IMR-90 (cell line): ENCODE measurements at regions not wholly inside any gene's neighbourhood (a gene's known extent, or its start where the extent isn't known, plus 50 kb on each side); places are given as distances from the start of the nearest gene placed in this dataset.

ENCODE experiments used
- ATAC-seq: fragments of 200-7000 bp; cut with Tn5 transposase; 2 replicates; pipeline ENCODE4 v1.9.1; 2020; ENCODE audit warnings: low read depth, mild to moderate bottlenecking, moderate library complexity
- BruUV-seq: library from RNA; stranded (reverse); fragments of 400-500 nt; replicated peaks from 2 replicates; lab custom pipeline; 2021; lab: Mats Ljungman, UMichigan
- CTCF ChIA-PET: fragments of 300-600 bp; formaldehyde crosslinking; extraction: SDS; loops from one replicate; lab custom pipeline; 2021; ENCODE audit warnings: antibody characterized with exemption; lab: Yijun Ruan, JAX
- POLR2A ChIA-PET: fragments of 300-600 bp; sonication (Branson Sonifier 250); formaldehyde crosslinking; loops from one replicate; lab custom pipeline; 2022; ENCODE audit warnings: antibody characterized with exemption; ENCODE audit not compliant: unreplicated experiment; lab: Charles Lee
- DNase-seq: peaks from one replicate; pipeline ENCODE4 v3.0.0; 2013
- H2AFZ ChIP-seq: replicated peaks from 2 replicates; pipeline ENCODE3; 2013; ENCODE audit warnings: low read length, mild to moderate bottlenecking; ENCODE audit not compliant: poor library complexity
- H2AK5ac ChIP-seq: 2 replicates; pipeline ENCODE4 v1.6.1; 2013; ENCODE audit warnings: low read depth, low read length, inconsistent platforms
- H2AK9ac ChIP-seq: replicated peaks from 2 replicates; pipeline ENCODE3; 2013; ENCODE audit warnings: mild to moderate bottlenecking, low read depth, low read length, moderate library complexity; ENCODE audit not compliant: poor library complexity
- H2BK120ac ChIP-seq: 2 replicates; pipeline ENCODE4 v1.6.1; 2013; ENCODE audit warnings: low read depth, low read length, inconsistent platforms
- H2BK15ac ChIP-seq: 3 replicates; pipeline ENCODE4 v1.6.1; 2013; ENCODE audit warnings: low read depth, low read length, inconsistent platforms
- H2BK20ac ChIP-seq: 2 replicates; pipeline ENCODE4 v1.6.1; 2013; ENCODE audit warnings: low read depth, mild to moderate bottlenecking, inconsistent platforms, low read length, moderate library complexity
- H2BK5ac ChIP-seq: 2 replicates; pipeline ENCODE4 v1.6.1; 2013; ENCODE audit warnings: mild to moderate bottlenecking, low read depth, low read length, inconsistent platforms; ENCODE audit not compliant: poor library complexity, severe bottlenecking
- H3K14ac ChIP-seq: replicated peaks from 2 replicates; pipeline ENCODE4 v1.6.1; 2013; ENCODE audit warnings: low read depth, low read length, inconsistent platforms
- H3K18ac ChIP-seq: 2 replicates; pipeline ENCODE4 v1.6.1; 2013; ENCODE audit warnings: low read depth, low read length, control low read depth
- H3K23ac ChIP-seq: 2 replicates; pipeline ENCODE4 v1.6.1; 2013; ENCODE audit warnings: low read depth, low read length, inconsistent platforms
- H3K27ac ChIP-seq: 2 replicates; pipeline ENCODE4 v1.5.1; 2013; ENCODE audit warnings: mild to moderate bottlenecking, control low read depth, low read length; ENCODE audit not compliant: insufficient read depth
- H3K27me3 ChIP-seq: 2 replicates; pipeline ENCODE4 v1.6.1; 2013; ENCODE audit warnings: low read length; ENCODE audit not compliant: control insufficient read depth, insufficient read depth
- H3K36me3 ChIP-seq: 2 replicates; pipeline ENCODE4 v1.6.1; 2013; ENCODE audit warnings: low read length, mixed read lengths; ENCODE audit not compliant: control insufficient read depth, insufficient read depth
- H3K4ac ChIP-seq: 2 replicates; pipeline ENCODE4 v1.6.1; 2013; ENCODE audit warnings: low read depth, low read length, inconsistent platforms
- H3K4me1 ChIP-seq: 2 replicates; pipeline ENCODE4 v1.6.1; 2013; ENCODE audit warnings: low read length, mixed read lengths; ENCODE audit not compliant: control insufficient read depth, insufficient read depth
- H3K4me2 ChIP-seq: 2 replicates; pipeline ENCODE4 v1.6.1; 2013; ENCODE audit warnings: low read depth, mild to moderate bottlenecking, control low read depth, low read length, moderate library complexity
- H3K4me3 ChIP-seq: 2 replicates; pipeline ENCODE4 v1.5.1; 2013; ENCODE audit warnings: low read depth, mild to moderate bottlenecking, control low read depth, low read length, moderate library complexity; ENCODE audit not compliant: insufficient read depth
- H3K56ac ChIP-seq: 2 replicates; pipeline ENCODE4 v1.6.1; 2013; ENCODE audit warnings: low read length, inconsistent platforms; ENCODE audit not compliant: insufficient read depth; ENCODE audit errors: extremely low read depth
- H3K79me1 ChIP-seq, 2 experiments: 2 replicates each; pipeline ENCODE4 v1.6.1; 2013; ENCODE audit warnings: low read length in 2 of 2, inconsistent platforms in 1 of 2, low read depth in 1 of 2
- H3K9ac ChIP-seq: 2 replicates; pipeline ENCODE4 v1.6.1; 2013; ENCODE audit warnings: low read depth, low read length, control low read depth
- H3K9me1 ChIP-seq: 2 replicates; pipeline ENCODE4 v1.6.1; 2013; ENCODE audit warnings: low read length, inconsistent platforms; ENCODE audit not compliant: insufficient read depth
- H3K9me3 ChIP-seq: 2 replicates; pipeline ENCODE4 v1.6.1; 2013; ENCODE audit warnings: low read length; ENCODE audit not compliant: control insufficient read depth, insufficient read depth
- H4K20me1 ChIP-seq: 2 replicates; pipeline ENCODE4 v1.6.1; 2013; ENCODE audit warnings: low read length, inconsistent platforms; ENCODE audit not compliant: insufficient read depth
- H4K5ac ChIP-seq: 2 replicates; pipeline ENCODE4 v1.6.1; 2013; ENCODE audit warnings: mild to moderate bottlenecking, low read depth, low read length, control low read depth
- H4K8ac ChIP-seq, 2 experiments: 2 replicates each; pipeline ENCODE4 v1.6.1; 2013; ENCODE audit warnings: low read depth in 2 of 2, low read length in 2 of 2, control low read depth in 1 of 2, inconsistent platforms in 1 of 2
- H4K91ac ChIP-seq: 2 replicates; pipeline ENCODE4 v1.6.1; 2013; ENCODE audit warnings: low read depth, low read length, inconsistent platforms; ENCODE audit not compliant: insufficient read depth
- BHLHE40 ChIP-seq: fragments of 150-350 bp; IDR thresholded peaks from 2 replicates; pipeline ENCODE4 v1.6.1; 2016; ENCODE audit warnings: mild to moderate bottlenecking, low read depth, low read length
- FOS ChIP-seq: fragments of 150-350 bp; IDR thresholded peaks from 2 replicates; pipeline ENCODE4 v1.6.1; 2016; ENCODE audit warnings: low read depth, low read length
- MAFK ChIP-seq: IDR thresholded peaks from 2 replicates; pipeline ENCODE4 v1.6.1; 2012; ENCODE audit warnings: low read depth, low read length, improper control_type of control experiment
- MAZ ChIP-seq: IDR thresholded peaks from 2 replicates; pipeline ENCODE4 v1.6.1; 2012; ENCODE audit warnings: low read depth, mild to moderate bottlenecking, low read length, improper control_type of control experiment, moderate library complexity, borderline replicate concordance
- MXI1 ChIP-seq: IDR thresholded peaks from 2 replicates; pipeline ENCODE4 v1.6.1; 2012; ENCODE audit warnings: low read depth, mild to moderate bottlenecking, low read length, moderate library complexity, borderline replicate concordance
- NFE2L2 ChIP-seq: fragments of 150-350 bp; IDR thresholded peaks from 2 replicates; pipeline ENCODE4 v1.6.1; 2016; ENCODE audit warnings: low read depth, mild to moderate bottlenecking, low read length
- RAD21 ChIP-seq: IDR thresholded peaks from 2 replicates; pipeline ENCODE4 v1.6.1; 2012; ENCODE audit warnings: low read length, improper control_type of control experiment
- RFX5 ChIP-seq: IDR thresholded peaks from 2 replicates; pipeline ENCODE4 v1.8.0; 2012; ENCODE audit warnings: low read depth, mild to moderate bottlenecking, low read length, moderate library complexity
- WGBS, 2 experiments: methylation state at CpG; one replicate each; pipeline versions ENCODE4 v1.1.5 to v1.1.7; 2013; ENCODE audit warnings: missing lambda C conversion rate in 2 of 2; ENCODE audit not compliant: insufficient read length in 1 of 2; ENCODE audit errors: extremely low coverage in 2 of 2; 5-methylcytosine and 5-hydroxymethylcytosine counted together
- dilution Hi-C: fragments of 300-500 bp; cut with HindIII; formaldehyde crosslinking; loops from one replicate; pipeline ENCODE4 v1.14.3; 2018; ENCODE audit warnings: low sequenced_read_pairs; ENCODE audit not compliant: unreplicated experiment
- in situ Hi-C: fragments of 300-500 bp; cut with MboI; formaldehyde crosslinking; loops from 3 replicates; pipeline ENCODE4 v1.14.3; 2019; ENCODE audit warnings: low sequenced_read_pairs, inconsistent platforms, mixed read lengths
- intact Hi-C: fragments of 100-400 bp; cut with micrococcal nuclease; formaldehyde crosslinking; loops from 2 replicates; pipeline ENCODE4 v1.10.0; 2022
- TF ChIP-seq, protein P1 (sequence below): fragments of 150-350 bp; IDR thresholded peaks from 2 replicates; pipeline ENCODE4 v1.6.1; 2016; ENCODE audit warnings: low read depth, mild to moderate bottlenecking, low read length, moderate library complexity, borderline replicate concordance

DNA sequence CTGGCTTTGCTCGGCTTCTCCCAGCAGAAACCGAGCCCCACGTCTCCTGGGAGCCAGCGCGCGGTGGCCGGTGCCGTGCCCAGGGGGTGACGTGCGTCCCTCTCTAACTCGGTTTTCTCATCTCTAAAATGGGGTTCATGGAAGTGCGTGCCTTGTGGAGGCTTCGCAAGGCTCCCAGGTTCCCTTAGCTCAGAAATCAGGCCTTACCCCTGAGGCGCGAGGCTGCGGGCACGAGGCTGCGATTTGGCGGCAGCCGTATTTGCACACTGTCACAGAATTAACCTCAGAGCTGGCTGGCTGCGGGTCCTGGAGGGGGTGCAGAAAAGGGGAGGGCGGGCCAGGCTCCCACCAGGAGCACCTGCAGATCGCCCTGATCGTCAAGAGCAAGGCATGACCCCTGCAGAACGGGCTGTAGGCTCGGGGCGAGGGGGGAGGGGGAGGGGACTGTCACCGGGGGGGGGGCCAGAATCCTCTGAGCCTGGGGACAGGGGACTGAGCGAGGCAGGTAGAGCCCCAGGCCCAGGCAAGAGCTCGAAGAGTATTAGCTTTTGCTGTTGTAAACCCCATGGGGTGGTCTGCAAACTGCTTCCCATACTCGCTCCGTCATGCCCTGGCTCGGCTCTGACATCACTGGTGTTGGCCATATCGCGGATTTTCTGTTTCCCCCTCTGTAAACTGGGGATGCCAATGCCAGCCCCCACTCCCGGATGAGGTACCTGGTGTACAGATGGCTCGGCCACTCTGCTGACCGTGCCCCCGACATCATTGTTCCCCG is 62.2 kb downstream of the CCNE1 start:
- H4K5ac ChIP-seq: no peak overlapping the region
- no peak overlapping the region for H3K18ac ChIP-seq
- H4K8ac ChIP-seq: no peak overlapping the region
- no peak overlapping the region for H3K4me3 ChIP-seq
- H2BK120ac ChIP-seq: no peak overlapping the region
- in situ Hi-C loops (loop anchor here (5.0 kb wide), 1 partner anchor 102 kb away; no protein-coding TSS in a partner anchor), intact Hi-C loops (loop anchor here (1.0 to 5.0 kb wide), 5 partner anchors 103 to 778 kb away; no protein-coding TSS in a partner anchor), dilution Hi-C loops (no loop called here)
- 36% methylated on average over 12 of the region's 40 CpGs; no CpG with 5 or more reads in 1 of the 2 experiments for WGBS, 2 experiments
- ATAC-seq: no peak
- H3K36me3 ChIP-seq: no peaks in the 10 kb centered on the region
- no peak for DNase-seq
- TF ChIP-seq MXI1 (no peak), MAZ (no peak), RFX5 (no peak), NFE2L2 (no peak), RAD21 (no peak), FOS (no peak), MAFK (no peak), BHLHE40 (no peak)
- TF ChIP-seq, protein P1, sequence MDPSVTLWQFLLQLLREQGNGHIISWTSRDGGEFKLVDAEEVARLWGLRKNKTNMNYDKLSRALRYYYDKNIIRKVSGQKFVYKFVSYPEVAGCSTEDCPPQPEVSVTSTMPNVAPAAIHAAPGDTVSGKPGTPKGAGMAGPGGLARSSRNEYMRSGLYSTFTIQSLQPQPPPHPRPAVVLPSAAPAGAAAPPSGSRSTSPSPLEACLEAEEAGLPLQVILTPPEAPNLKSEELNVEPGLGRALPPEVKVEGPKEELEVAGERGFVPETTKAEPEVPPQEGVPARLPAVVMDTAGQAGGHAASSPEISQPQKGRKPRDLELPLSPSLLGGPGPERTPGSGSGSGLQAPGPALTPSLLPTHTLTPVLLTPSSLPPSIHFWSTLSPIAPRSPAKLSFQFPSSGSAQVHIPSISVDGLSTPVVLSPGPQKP: no peak
- ChIA-PET CTCF (interaction anchor here (0.6 to 1.2 kb wide), 3 partner anchors 9 to 809 kb away, joined by 3 to 4 read pairs (median 3); no protein-coding TSS in a partner anchor), POLR2A (no interaction called here)
- H3K23ac ChIP-seq: no peak overlapping the region
- H3K27ac ChIP-seq: no peak overlapping the region
- no peak overlapping the region for H3K14ac ChIP-seq
- H3K27me3 ChIP-seq: peaks cover 3% of the 10 kb centered on the region; the same call in 1 of the 2 replicates
- H3K4me2 ChIP-seq: peak overlapping the region; percentile 39; the same call in 1 of the 2 replicates
- H3K9ac ChIP-seq: no peak overlapping the region
- H4K91ac ChIP-seq: no peak overlapping the region
- H2AK5ac ChIP-seq: no peak overlapping the region
- H2AFZ ChIP-seq: peak overlapping the region; percentile 67
- H2AK9ac ChIP-seq: no peak overlapping the region
- no peak overlapping the region for H2BK20ac ChIP-seq
- no peaks in the 10 kb centered on the region for H4K20me1 ChIP-seq
- no peak overlapping the region for H3K56ac ChIP-seq
- no peak overlapping the region for H2BK15ac ChIP-seq
- no peak overlapping the region for H2BK5ac ChIP-seq
- peaks cover 1% of the 10 kb centered on the region; the same call in 1 of the 2 replicates for H3K4me1 ChIP-seq
- no TSS peak for BruUV-seq
- H3K4ac ChIP-seq: no peak overlapping the region
- no peaks in the 10 kb centered on the region for H3K9me3 ChIP-seq
- no peaks in the 10 kb centered on the region for H3K79me1 ChIP-seq
- H3K9me1 ChIP-seq: no peaks in the 10 kb centered on the region
